Endothelial cell of umbilical vein (primary cell): ENCODE measurements at regions not wholly inside any gene's neighbourhood (a gene's known extent, or its start where the extent isn't known, plus 50 kb on each side); places are given as distances from the start of the nearest gene placed in this dataset.

Experiments used
- BruUV-seq: library from RNA; stranded (reverse); fragments of 400-500 nt; replicated peaks from 2 replicates; lab custom pipeline; 2021; lab: Mats Ljungman, UMichigan
- CTCF ChIA-PET: fragments of 300-600, 350-600 bp; sonication (Branson Sonifier 250); formaldehyde crosslinking; loops from one replicate; lab custom pipeline; 2021; ENCODE audit warnings: antibody characterized with exemption, inconsistent platforms; lab: Charles Lee
- POLR2A ChIA-PET: fragments of 300-600, 350-600 bp; sonication (Branson Sonifier 250); formaldehyde crosslinking; loops from one replicate; lab custom pipeline; 2021; ENCODE audit warnings: antibody characterized with exemption, inconsistent platforms; lab: Charles Lee
- DNase-seq: peaks from one replicate; pipeline ENCODE4 v3.0.0-alpha.2; 2011; ENCODE audit warnings: low read depth, low spot score
- FAIRE-seq: peaks from 2 replicates; lab custom pipeline; 2011; peaks lifted over from hg19 to GRCh38; lab: Jason Lieb, UNC
- H2AFZ ChIP-seq: 2 replicates; pipeline ENCODE4 v1.6.0; 2012; ENCODE audit warnings: low read depth, low read length, control low read depth, inconsistent platforms
- H3K27ac ChIP-seq: 2 replicates; pipeline ENCODE4 v1.5.1; 2011; ENCODE audit warnings: low read depth, mild to moderate bottlenecking, control low read depth, low read length, moderate library complexity; ENCODE audit not compliant: insufficient read depth
- H3K27me3 ChIP-seq, 2 experiments: 2 replicates each; pipeline versions ENCODE4 v1.6.0 to v1.6.1; 2011; ENCODE audit warnings: low read length in 2 of 2, mixed read lengths in 1 of 2; ENCODE audit not compliant: control insufficient read depth in 2 of 2, insufficient read depth in 2 of 2
- H3K36me3 ChIP-seq, 2 experiments: 2 replicates in 1 of 2; 3 replicates in 1 of 2; pipeline ENCODE4 v1.5.1; 2011; ENCODE audit warnings: low read length in 2 of 2, mild to moderate bottlenecking in 1 of 2, moderate library complexity in 1 of 2; ENCODE audit not compliant: control insufficient read depth in 2 of 2, insufficient read depth in 2 of 2; ENCODE audit errors: extremely low read depth in 1 of 2
- H3K4me1 ChIP-seq: 3 replicates; pipeline ENCODE4 v1.5.1; 2011; ENCODE audit warnings: mild to moderate bottlenecking, low read length; ENCODE audit not compliant: control insufficient read depth, insufficient read depth; ENCODE audit errors: extremely low read depth
- H3K4me2 ChIP-seq: 2 replicates; pipeline ENCODE4 v1.6.1; 2011; ENCODE audit warnings: low read length, control low read depth, mixed read lengths; ENCODE audit not compliant: insufficient read depth
- H3K4me3 ChIP-seq, 3 experiments: fragments of 200-600 bp in 1 of 3; sonication (generic), shearing (Covaris generic) in 1 of 3; replicated peaks in 1 of 3; 2 replicates each; pipeline ENCODE4 v1.5.1; 2011 to 2016; ENCODE audit warnings: control low read depth in 3 of 3, low read length in 3 of 3, mild to moderate bottlenecking in 2 of 3, inconsistent platforms in 1 of 3, low read depth in 1 of 3, moderate library complexity in 1 of 3; ENCODE audit not compliant: insufficient read depth in 1 of 3
- H3K79me2 ChIP-seq: 2 replicates; pipeline ENCODE4 v1.6.0; 2012; ENCODE audit warnings: low read length, inconsistent platforms; ENCODE audit not compliant: control insufficient read depth, insufficient read depth
- H3K9ac ChIP-seq: replicated peaks from 2 replicates; pipeline ENCODE3; 2011; ENCODE audit warnings: low read length, control low read depth; ENCODE audit not compliant: insufficient read depth; ENCODE audit errors: extremely low read depth
- H3K9me1 ChIP-seq: replicated peaks from 3 replicates; pipeline ENCODE4 v1.6.0; 2011; ENCODE audit warnings: mild to moderate bottlenecking, low read length; ENCODE audit not compliant: control insufficient read depth, insufficient read depth; ENCODE audit errors: extremely low read depth
- H3K9me3 ChIP-seq: replicated peaks from 2 replicates; pipeline ENCODE4 v1.5.1; 2012; ENCODE audit warnings: low read length, inconsistent platforms; ENCODE audit not compliant: control insufficient read depth, insufficient read depth
- H4K20me1 ChIP-seq: replicated peaks from 2 replicates; pipeline ENCODE3; 2011; ENCODE audit warnings: mild to moderate bottlenecking, low read length; ENCODE audit not compliant: control insufficient read depth, insufficient read depth; ENCODE audit errors: extremely low read depth
- EZH2 ChIP-seq: IDR thresholded peaks from 2 replicates; pipeline ENCODE4 v1.6.1; 2012; ENCODE audit warnings: borderline replicate concordance, low read depth, mild to moderate bottlenecking, moderate library complexity, low read length, inconsistent platforms; ENCODE audit not compliant: severe bottlenecking
- FOS ChIP-seq: IDR thresholded peaks from 2 replicates; pipeline ENCODE4 v1.6.1; 2011; ENCODE audit warnings: mild to moderate bottlenecking, low read length, moderate library complexity, borderline replicate concordance; ENCODE audit not compliant: insufficient read depth
- GATA2 ChIP-seq: IDR thresholded peaks from 2 replicates; pipeline ENCODE4 v1.7.0; 2011; ENCODE audit warnings: low read depth, mild to moderate bottlenecking, moderate library complexity, mixed read lengths, low read length; ENCODE audit not compliant: insufficient read length, insufficient read depth
- MYC ChIP-seq: IDR thresholded peaks from one replicate; pipeline ENCODE4 v1.6.1; 2011; ENCODE audit warnings: mild to moderate bottlenecking, low read depth, low read length
- POLR2A ChIP-seq: IDR thresholded peaks from 2 replicates; pipeline ENCODE4 v1.6.1; 2012; ENCODE audit warnings: low read depth, mild to moderate bottlenecking, control low read depth, low read length
- POLR2AphosphoS5 ChIP-seq: IDR thresholded peaks from 2 replicates; pipeline ENCODE4 v1.6.1; 2012; ENCODE audit warnings: low read depth, mild to moderate bottlenecking, control low read depth, low read length, moderate library complexity; ENCODE audit not compliant: insufficient read depth
- dilution Hi-C: fragments of 300-500 bp; cut with MboI; formaldehyde crosslinking; loops from one replicate; pipeline ENCODE4 v1.15.0; 2019; ENCODE audit warnings: low sequenced_read_pairs; ENCODE audit not compliant: extremely low pct_ligation_motif_present
- intact Hi-C: fragments of 100-400 bp; cut with micrococcal nuclease; formaldehyde crosslinking; loops from one replicate; pipeline ENCODE4 v1.10.0; 2022
- TF ChIP-seq, protein P1 (sequence below), 2 donors: IDR thresholded peaks; 1 replicate in 1 of 2; 2 replicates in 1 of 2; pipeline ENCODE4 v1.5.1; 2011; ENCODE audit warnings: low read length in 2 of 2, mild to moderate bottlenecking in 2 of 2, moderate library complexity in 2 of 2, control low read depth in 1 of 2, inconsistent platforms in 1 of 2, low read depth in 1 of 2; ENCODE audit not compliant: insufficient read depth in 1 of 2; ENCODE audit errors: extremely low read depth in 1 of 2
- TF ChIP-seq, protein P2 (sequence below): IDR thresholded peaks from 2 replicates; pipeline ENCODE4 v1.6.1; 2011; ENCODE audit not compliant: insufficient read depth, insufficient read length

DNA sequence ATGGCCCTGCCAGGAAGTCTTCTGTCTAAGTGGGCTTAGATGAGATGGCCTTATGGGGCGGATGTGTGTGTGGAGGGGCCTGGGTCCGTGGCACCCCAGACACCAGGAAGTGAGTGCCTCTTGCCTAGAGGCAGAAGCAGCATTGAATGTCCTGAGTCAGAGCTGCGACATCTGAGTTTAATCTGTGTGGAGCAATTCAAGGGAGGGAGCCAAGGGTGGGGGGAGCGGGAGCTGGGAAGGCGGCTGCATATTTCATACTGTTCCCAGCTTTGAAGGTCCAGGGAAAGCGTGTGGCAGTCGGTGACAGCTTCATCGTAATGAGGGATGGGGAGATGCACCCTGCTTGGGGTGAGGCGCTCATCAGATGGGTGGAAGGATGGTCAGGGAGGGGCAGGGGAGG, 73.5 kb upstream of the THY1 start:
- Histone ChIP-seq H2AFZ (no peak overlapping the region), H3K9me3 (no peaks in the 10 kb centered on the region), H3K36me3 (no peaks in the 10 kb centered on the region), H3K9ac (no peak overlapping the region), H3K4me1 (no peaks in the 10 kb centered on the region), H3K79me2 (no peaks in the 10 kb centered on the region), H3K9me1 (no peaks in the 10 kb centered on the region), H4K20me1 (no peaks in the 10 kb centered on the region), H3K27me3 (peaks cover 4 to 6% of the 10 kb centered on the region in 2 experiments), H3K27ac (no peak overlapping the region), H3K4me3 (no peak overlapping the region), H3K4me2 (no peak overlapping the region)
- intact Hi-C loops = no loop called here
- FAIRE-seq = no peak
- ChIA-PET POLR2A (no interaction called here), CTCF (no interaction called here)
- dilution Hi-C loops = no loop called here
- no peak for DNase-seq
- no peak for TF ChIP-seq GATA2
- no peak for TF ChIP-seq MYC
- no peak for TF ChIP-seq POLR2A
- no peak for TF ChIP-seq FOS
- TF ChIP-seq, protein P1, sequence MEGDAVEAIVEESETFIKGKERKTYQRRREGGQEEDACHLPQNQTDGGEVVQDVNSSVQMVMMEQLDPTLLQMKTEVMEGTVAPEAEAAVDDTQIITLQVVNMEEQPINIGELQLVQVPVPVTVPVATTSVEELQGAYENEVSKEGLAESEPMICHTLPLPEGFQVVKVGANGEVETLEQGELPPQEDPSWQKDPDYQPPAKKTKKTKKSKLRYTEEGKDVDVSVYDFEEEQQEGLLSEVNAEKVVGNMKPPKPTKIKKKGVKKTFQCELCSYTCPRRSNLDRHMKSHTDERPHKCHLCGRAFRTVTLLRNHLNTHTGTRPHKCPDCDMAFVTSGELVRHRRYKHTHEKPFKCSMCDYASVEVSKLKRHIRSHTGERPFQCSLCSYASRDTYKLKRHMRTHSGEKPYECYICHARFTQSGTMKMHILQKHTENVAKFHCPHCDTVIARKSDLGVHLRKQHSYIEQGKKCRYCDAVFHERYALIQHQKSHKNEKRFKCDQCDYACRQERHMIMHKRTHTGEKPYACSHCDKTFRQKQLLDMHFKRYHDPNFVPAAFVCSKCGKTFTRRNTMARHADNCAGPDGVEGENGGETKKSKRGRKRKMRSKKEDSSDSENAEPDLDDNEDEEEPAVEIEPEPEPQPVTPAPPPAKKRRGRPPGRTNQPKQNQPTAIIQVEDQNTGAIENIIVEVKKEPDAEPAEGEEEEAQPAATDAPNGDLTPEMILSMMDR (IDR thresholded peaks at IDR 0.05; ENCODE audit: extremely low read depth in 1 of 2, insufficient read depth in 1 of 2, low read depth in 1 of 2, low read length in 2 of 2) = no peak
- TF ChIP-seq, protein P2, sequence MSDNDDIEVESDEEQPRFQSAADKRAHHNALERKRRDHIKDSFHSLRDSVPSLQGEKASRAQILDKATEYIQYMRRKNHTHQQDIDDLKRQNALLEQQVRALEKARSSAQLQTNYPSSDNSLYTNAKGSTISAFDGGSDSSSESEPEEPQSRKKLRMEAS = no peak
- TF ChIP-seq POLR2AphosphoS5 = no peak
- no peak for TF ChIP-seq EZH2
- BruUV-seq = no TSS peak
